Pulmonary artery endothelial cell (primary cell): ENCODE measurements at regions not wholly inside any gene's neighbourhood (a gene's known extent, or its start where the extent isn't known, plus 50 kb on each side); places are given as distances from the start of the nearest gene placed in this dataset.

ENCODE experiments used
- DNase-seq: peaks from one replicate; pipeline ENCODE4 v3.0.0-alpha.2; 2011; ENCODE audit warnings: low read depth, low spot score

DNA sequence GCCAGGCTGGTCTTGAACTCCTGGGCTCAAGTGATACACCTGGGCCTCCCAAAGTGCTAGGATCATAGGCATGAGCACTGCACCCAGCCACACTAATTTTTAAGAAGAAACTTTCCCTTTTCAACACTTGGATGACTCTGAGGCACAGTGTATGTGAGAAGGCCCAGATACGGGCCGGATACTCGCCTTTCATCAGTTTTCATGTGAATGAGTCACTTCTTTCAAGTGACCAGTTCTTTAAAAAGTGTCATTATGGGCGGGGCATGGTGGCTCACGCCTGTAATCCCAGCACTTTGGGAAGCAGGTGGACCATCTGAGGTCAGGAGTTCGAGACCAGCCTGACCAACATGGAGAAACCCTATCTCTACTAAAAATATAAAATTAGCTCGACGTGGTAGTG, 120.8 kb downstream of the CTTN start:
- DNase-seq: no peak

DNA sequence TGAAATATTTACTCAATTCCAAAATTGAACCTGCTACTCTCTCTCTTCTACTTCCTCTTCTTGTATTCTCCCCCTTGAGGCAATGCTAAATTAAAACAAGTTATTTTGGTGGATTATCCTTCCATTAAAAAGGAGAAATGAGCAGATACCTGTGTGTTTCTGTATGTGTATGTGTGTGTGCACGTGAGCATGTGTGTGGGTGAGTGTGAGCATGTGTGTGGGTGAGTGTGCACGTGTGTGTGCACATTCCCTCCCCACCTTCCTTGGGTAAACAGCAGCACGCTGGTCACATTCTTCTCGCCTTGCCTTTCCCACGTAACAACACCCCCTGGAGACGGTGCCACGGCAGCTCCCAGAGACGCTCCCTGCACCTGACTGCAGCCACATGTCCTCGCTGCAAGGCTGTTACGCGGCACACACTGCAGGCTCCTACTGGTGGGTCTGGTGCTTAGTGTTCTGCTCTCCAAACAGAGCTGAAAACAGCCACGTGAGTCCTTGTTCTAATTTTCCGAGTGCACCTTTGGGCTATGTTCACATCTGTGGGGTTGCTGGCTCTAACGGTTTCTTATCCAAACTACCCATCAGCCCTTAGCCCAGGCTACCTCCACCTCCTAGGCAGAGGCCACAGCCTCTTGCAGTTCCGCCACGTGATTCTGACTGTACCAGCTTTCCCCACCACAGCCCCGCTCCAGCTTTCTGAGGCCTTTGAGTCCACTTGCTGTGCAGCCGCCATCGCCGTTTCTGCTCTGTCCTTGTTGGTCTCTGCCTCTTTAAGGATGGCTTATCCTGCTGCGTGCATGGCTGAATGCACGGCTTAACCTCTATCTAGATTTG, 123.4 kb downstream of the CTTN start:
- no peak for DNase-seq

DNA sequence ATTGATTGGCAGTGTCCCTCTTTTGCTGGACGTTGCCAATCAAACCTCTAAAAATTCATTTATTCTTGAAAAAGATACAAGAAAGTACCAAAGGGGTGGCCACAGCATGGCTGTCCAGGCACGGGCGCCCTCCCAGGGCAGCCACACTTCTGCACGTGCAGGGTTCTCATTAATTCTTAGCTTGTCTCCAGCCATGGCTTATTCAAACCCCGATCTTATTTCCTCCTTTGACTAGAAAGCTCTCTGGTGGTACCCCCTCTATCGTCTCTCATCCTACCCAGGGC, 123.9 kb downstream of the CTTN start:
- no peak for DNase-seq

DNA sequence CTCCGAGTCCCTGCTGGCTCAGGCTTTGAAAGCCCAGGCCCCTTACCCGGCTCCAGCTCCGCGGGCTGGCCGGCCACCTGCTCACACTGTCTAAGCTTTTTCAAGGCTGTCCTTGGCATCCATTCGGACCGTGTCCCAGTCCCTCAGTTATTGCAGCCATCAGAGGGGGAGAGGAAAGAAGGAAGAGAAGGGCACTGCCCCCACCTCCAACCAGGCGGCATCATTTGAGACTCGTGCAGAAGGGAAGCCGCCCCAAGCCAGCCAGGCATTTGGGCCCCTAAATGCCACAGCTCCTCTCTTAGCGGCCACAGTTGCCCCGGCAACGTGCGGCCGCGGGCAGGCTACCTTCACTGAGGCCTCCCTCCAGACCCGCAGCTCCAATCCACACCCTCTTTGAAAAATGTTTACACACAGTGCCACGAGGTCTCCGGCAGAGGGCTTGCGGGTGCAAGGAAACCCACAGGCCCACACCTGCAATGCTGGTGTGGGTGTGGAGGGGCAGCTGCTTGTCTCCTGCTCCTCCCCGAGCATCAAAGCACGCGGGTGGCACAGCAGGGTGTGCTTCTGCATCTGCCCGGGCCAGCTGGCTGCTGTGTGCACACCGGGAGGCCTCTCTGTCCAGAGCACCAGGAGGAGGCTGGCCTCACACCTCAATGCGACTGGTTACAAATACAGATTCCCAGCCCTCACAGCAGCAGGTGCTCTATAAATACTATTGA, 124.4 kb downstream of the CTTN start:
- no peak for DNase-seq

DNA sequence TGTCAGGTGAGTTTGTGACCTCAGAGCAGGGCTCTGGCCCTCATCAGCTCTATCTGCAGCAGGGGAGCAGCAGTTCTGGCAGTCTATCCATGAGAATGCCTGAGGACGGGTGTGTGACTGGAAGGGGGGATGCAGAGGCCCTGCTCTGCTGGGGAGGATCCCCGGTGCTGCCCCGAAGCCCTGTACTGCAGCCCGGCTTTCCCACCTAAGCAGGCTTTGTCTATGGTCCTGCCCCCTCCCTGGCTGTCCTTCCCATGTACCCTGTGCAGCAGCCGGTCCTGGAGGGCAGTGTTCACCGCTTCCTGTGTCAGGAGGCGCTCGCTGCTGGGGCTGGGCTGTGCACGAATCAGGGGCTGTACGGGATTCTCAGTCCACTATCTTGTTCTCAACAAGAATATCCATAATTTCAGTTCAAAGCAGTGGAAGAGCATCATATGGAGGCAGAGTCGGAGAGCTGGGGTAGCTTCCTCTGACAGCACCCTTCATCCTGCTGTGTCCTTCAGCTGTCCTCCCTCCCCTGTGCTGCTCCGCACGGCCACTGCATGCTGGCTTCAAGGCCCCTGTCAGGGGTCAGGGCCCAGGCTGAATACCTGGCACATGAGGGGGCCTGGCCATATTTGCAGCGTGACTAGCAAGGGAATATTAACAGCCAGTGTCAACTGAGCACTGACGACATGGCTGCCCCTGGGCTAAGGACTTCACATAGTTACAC, 125.2 kb downstream of the CTTN start:
- DNase-seq: no peak

DNA sequence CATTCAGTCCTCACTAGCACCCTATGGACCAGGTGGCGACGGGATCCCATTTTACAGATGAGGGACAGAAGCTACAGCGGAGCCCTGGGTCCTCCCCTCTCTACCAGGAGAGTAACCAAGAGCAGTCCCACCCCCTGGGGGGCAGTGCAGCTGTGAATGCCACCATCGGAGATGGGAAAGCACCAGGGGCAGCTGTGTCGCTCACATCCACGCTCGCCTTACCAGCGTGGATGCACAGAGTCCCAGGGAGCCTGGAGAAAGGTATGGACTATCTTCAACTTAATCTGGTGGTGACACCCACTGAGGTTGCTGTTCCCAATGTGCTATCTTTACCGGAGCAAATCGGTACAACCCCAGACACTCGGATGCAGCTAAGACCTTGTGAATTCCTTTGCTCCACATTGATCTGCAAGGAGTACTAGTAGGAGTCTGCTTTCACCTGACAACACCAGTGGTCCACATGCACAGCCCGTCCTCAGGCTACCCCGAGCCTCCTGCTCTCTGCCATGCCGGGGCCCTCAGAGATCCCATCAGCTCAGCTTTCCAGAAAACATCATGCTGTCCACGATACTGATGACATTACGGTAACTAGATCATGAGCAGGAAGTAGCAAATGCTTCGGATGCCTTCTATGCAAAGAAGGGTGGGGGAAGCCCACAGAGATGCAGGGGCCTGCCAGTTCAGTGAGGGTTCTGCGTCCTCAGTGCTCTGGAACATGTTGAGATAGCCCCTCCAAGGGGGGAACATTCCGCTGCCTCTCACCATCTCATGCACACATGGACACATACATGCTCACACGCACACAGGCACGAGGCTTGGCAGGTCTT, 126.0 kb downstream of the CTTN start:
- DNase-seq: no peak

DNA sequence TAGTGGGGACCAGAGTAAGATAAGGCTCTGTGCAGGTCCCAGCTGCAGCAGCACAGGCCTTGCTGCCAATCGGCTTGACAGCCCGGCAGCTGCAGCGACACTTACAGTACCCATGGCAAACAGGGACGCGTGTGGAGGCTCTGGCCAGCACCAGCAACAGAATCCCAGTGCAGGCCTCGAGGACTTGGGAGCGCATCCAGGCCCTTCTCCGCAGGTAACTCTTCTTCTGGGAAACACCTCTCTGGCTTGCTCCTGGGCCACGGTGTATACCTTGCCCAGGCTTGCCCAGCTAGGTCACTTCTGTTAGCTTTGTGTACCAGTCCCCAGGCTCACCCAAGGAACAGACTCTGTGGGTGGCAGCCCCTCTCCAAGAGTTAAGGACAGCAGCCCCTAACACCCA, 126.7 kb downstream of the CTTN start:
- no peak for DNase-seq

DNA sequence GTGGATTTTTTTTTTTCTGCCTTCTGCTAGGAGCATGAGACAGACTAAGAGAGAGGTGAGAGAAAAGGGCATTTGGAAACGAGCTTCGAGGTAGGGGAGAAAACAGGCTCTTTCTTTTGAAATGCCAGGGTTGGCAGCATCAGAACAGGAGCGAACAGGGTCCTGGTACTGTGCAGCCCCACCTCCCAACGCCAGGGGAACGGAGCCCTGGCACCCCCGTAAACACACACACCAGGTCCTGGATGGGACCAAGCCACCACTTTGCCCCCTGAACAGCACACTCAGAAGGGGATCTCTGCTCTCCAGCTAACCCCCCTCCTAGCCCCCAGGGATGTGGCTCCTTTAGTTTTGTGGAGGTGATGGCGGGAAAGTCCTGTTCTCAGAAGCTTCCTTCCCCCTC, 127.1 kb downstream of the CTTN start:
- DNase-seq: no peak

DNA sequence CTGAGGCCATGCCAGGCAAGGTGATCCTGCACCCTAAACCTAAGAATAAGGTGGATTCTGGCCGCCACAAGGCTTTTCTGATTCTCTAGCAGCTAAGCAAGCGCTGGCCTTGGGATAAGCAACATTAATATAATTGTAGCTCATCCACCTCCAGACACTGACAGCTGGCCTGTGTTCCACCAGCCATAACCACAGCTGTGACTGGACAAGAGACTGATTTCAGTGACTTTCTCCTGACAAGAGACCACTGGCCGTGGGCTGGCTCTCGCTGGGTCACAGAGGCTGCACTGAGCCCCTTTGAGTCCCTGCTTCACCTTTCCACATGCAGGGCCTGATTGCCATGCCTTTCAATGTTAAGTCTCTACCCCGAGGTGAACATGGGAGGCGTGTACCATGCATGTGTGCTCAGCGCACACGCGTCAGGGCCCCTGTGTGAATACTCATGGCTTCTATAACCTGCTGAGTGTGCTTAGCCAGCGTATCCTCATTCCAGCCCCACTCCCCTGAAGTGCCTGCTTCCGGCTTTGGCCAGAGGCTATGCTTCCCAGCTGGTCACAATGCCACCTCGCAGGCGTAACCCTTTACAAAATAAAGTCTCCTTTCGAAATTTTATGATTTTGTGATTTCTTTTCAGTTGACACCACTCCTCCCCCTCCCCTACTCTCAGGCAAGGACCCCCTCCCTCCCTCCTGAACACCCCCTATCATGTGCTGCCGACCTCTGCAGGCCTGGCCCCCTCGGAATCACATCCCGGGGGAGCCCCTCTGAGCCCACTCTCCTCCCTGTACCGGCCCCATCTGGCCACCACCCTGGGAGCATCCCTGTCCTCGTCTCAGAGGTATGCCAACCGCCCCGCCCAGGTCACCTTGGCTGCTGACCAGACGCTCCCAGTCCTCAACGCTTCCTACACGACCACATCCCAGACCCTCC, 128.1 kb downstream of the CTTN start:
- no peak for DNase-seq

DNA sequence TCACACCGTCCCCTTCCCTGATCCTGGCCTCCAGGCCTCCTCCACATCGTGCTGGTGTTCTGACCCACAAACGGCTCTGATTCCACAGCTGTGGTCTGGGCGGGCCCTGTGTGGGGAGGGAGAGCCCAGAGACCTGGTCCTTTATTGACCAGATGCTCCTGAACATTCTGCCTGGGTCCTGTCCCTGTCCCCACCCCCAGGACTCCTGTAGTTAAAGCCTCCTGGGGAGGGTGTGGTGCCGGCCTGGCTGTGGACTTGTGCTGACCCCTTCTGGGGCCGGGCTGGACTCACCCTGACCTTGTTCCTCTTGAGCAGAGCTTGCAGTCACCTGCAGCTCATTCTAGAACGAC, 128.7 kb downstream of the CTTN start:
- no peak for DNase-seq

DNA sequence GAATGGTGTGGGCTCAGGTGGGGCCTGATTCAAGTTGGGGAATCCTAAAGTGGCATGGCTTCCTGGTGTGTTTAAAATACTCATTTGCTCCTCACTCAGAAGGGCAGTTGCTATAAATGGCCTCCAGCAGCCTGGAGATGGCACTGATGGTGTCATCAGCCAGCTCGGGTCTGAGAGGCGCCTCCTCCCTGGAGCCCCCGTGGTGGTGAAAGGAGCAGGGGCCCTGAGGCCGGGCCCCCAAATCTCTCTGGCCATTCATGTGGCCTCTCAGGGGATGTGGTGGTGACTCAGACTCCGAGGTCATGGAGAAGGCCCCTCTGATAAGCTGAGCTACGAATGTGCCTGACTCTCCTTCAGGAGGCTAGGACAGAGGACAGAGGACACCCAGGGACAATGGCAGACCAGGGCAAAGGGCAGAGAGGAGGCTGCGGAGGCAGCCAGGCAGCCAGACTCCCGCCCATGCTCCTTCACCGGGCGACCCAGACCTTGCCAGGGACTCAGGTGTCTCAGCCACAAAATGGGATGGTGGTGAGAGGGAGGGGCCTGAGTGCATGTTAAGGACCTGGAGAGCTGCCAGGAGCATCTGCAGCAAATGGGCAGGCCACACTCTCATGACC, 129.2 kb downstream of the CTTN start:
- no peak for DNase-seq

DNA sequence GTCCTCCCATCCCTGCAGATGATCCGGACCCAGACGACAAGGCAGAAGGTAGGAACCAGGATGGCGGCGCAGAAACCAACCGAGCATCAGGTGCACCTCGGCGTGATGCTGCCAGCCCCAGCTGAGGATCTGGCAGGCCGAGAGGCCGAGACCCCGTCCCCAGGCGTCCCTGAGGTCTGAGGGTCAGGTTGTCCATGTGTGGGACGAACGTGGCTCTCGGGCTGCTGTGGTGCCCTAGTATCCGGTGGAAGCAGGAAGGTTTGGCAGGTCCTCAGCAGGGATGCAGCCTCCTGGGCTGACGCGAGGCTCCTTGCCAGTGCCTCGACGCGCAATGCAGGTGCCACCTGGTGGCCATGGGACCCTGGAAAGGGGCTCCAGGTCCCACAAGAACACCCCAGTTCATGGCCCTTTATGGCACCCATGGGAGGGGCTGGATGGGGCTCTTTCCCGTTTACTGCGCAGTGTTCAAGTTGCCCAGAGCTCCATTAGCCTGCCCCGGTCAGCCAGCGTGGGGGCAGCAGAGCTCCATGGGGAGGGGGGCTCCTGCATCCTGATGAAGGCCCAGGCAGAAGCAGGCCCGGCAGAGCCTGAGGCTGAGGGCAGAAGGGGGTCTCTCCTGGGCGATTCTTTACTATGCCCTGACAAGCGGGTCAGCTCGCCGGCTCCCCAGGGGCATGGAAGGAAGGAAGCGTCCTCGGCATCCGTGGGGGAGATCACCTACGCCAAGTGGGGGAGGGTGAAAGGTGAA, 129.9 kb downstream of the CTTN start:
- no peak for DNase-seq

DNA sequence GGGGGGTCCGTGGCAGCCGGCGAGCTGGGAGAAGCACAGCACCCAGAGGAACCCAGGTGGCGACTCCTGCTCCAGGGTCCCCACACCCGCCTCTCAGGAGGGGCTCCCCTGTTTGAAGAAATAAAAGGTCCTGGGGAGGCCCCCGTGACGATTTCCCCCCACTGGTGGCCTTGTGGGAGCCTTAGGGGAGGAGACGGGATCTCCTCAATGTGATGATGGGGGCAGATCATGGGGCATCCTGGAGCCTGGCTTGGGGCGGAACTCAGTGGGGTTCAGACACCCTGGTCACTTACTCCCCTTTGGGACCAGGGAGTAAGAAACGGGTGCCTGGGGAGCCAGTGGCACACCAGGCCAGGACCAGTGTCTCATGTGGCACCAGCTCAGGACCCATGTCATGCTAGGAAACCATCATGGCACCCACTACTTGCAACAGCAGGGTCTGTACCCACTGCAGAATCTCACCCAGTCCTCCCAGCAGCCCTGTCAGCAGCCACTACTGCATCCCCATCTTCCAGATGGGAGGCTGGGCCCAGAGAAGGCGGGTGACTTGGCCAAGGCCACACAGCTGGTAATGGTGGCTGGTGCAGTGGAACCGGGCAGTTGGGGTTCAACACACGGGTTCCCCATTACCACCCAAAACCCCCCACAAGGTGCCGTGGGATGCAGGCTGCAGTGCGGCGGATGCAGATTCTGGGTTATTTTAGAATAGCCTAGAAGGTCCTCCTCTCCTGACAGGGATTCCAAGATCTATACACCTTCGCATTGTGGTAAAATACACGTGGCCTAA, 130.7 kb downstream of the CTTN start:
- DNase-seq: no peak

DNA sequence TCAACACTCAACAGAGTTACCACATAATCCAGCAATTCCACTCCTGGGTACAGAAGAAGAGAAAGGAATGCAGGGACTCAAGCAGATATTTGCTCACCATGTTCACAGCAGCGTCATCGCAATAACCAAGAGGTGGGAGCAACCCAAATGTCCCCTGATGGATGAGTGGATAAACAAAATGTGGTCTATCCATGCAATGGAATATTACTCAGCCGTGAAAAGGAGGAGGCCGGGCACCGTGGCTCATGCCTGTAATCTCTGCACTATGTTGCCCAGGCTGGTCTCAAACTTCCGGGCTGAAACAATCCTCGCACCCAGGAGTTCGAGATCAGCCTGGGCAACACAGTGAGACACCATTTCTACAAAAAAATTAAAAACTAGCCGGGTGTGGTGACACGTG, 131.7 kb downstream of the CTTN start:
- DNase-seq: no peak

DNA sequence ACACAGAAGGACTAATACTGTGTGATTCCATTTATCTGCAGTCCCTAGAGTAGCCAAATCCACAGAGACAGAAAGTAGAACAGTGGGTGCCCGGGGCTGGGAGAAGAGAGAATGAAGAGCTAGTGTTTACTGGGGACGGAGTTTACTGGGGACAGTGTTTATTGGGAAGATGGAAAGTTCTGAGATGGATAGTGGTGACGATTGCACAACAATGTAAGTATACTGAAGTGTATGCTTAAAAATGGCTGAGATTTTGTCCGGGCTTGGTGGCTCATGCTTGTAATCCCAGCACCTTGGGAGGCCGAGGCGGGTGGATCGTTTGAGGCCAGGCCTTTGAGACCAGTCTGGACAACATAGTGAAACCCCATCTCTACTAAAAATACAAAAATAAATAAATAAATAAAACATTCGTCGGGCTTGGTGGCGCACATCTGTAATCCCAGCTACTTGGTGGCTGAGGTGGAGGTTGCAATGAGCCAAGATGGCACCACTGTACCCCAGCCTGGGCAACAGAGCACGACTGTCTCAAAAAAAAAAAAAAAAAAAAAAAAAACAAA, 132.4 kb downstream of the CTTN start:
- no peak for DNase-seq

DNA sequence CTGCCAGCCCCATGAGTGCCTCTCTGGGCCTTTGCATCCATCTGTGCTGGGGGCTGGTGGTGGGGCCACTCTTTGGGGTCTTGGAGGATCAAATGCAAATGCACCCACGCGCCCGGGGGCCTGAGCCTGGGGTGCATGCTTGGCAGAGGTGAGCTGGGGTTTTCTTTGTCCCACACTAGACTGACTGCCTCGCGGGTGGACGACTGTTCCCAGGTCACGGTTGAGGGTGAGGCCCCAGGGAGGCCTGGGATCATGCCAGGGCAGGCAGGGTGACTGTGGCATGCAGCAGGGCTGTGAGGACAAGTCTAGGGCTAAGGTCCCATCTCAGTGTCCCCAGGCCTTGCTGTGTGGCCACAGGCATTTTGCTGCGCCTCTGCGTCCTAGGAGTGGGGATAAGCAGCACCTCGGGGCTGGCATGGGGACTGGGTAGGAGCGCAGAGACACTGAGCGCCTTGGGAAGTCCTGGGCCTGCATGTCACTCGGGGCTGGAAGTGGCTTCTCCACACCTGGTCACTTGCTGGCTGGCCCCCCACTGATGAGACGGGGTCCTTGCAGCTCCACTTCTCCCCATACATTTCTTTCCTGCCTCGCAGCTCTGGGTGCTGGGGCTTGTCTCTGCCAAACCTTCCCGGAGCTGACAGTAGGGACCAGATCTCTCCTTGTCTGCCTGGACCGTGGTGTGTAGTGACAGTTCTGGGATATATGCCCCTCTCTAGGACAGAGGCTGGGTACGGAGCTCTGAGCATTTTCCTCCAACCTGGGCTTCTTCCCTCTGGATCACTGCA, 133.1 kb downstream of the CTTN start:
- DNase-seq: no peak

DNA sequence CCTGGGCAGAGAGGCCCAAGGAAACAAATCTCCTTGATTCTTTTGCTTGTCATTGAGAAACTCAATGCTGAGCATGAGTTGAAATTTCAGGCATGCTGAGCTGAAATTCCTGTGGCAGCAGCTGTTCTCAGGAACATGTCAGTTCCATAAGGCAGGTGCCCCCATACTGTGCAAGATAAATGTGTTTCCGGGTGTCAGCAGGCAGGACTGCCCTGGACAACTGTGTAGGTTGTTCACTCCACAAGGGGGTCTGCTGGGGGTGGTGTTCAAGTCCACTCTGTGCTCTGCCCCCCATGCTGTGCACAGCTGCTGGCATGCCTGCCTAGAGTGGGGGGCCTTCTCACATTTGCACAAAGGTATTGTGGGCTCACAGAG, 133.7 kb downstream of the CTTN start:
- no peak for DNase-seq

DNA sequence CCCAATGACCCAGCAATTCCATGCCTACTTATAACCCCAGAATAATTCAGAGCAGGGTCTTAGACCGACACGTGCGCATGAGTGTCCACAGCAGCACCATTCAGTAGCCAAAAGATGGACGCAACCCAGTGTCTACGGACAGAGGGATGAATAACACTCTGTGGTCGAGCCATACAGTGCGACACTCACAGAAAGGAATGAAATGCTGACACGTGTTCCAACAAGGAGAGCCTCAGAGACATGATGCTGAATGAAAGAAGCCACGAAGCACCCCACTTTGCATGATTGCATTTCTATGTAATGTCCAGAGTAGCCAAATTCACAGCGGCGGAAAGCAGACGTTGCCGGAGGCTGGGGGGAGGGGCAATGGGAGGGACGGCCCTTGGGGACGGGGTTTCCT, 134.4 kb downstream of the CTTN start:
- DNase-seq: no peak
